IMR-90 (cell line): ENCODE measurements at regions not wholly inside any gene's neighbourhood (a gene's known extent, or its start where the extent isn't known, plus 50 kb on each side); places are given as distances from the start of the nearest gene placed in this dataset. TPM values are rescaled to one million over a fixed set of nuclear protein-coding genes. Genes with fewer than 3 reads are reported as not detected.

Source experiments
- CEBPB ChIP-seq: IDR thresholded peaks from 2 replicates; pipeline ENCODE4 v1.6.1; 2012; ENCODE audit warnings: low read depth, low read length, improper control_type of control experiment
- SMC3 ChIP-seq: fragments of 150-350 bp; IDR thresholded peaks from 2 replicates; pipeline ENCODE4 v1.6.1; 2016; ENCODE audit warnings: low read depth, mild to moderate bottlenecking, antibody characterized with exemption, low read length, moderate library complexity
- microRNA-seq, 2 experiments: library from miRNA; stranded (forward) in 1 of 2; unstranded in 1 of 2; fragments of 10-50 nt in 1 of 2; fragments of <30 nt in 1 of 2; gene quantifications in 1 of 2; microRNA quantifications in 1 of 2; one replicate each; pipeline versions ENCODE3 to v1.1.0; 2013 to 2020; ENCODE audit not compliant: insufficient read depth in 1 of 2, insufficient read length in 1 of 2, unreplicated experiment in 1 of 2
- small RNA-seq, 5 experiments: library from RNA; depleted of rRNA; stranded (forward); fragments of <200 nt; gene quantifications; one replicate each; pipeline ENCODE3, GENCODE V24; 2012

- TF ChIP-seq SMC3 (no peak), CEBPB (no peak)
These were observed 50.0 kb upstream of the DUSP10 start (continued) for GRCh38 chr1:221791846-221792245.

Small RNA genes lying in the stretch of these regions (microRNA-seq; reads per million reads assigned to microRNA genes)
- not detected for gene RNU6-403P (ENCODE audit: insufficient read depth, insufficient read length)

Small RNA genes lying in the stretch of these regions (small RNA-seq; reads per million reads assigned to genes)
- gene RNU6-403P, result 0 reads per million in 5 experiments
